AG08396 (cell line): ENCODE measurements at regions not wholly inside any gene's neighbourhood (a gene's known extent, or its start where the extent isn't known, plus 50 kb on each side); places are given as distances from the start of the nearest gene placed in this dataset.
"Not testable (repeated sequence)": the region's sequence is repeated elsewhere in the genome, so short reads cannot be mapped to it uniquely, and the experiment has no call there.

Source experiments
- DNase-seq: peaks from one replicate; pipeline ENCODE4 v3.0.0; 2012; ENCODE audit warnings: low spot score, mixed read lengths

DNA sequence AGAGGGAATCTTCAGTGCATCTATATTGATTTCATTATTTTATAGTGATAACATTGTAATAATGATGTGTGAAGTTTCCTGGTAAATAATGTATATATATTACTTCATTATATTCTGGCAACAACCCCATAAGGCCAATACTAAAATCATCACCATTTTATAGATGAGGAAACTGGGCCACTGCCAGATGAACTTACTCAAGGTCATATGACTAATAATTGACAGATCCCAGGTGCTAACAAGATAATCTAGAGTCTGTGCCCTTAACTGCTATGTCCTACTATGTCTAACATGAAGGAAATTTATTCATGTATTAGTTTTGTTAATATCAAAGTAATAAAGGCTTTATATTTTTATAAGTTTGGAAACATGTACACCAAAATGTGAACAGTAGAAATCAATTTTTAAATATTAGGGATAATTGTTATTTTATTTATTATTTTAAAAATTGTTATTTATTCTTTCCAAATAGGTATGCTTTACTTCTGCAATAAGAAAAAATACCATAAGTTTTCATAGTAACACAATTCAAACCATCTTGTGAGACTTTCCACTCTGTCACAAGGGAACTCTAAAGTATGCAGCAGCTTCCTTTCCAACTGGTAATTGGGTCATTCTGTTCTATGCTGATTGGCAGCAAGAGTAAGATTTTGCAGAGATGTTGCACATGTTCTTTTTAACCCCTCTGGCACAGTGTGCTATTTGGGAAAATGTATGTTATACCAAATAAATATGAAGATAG lies 90.8 kb upstream of the CMC1 start:
- no peak for DNase-seq

GRCh38 chr3:28151207-28151550 lies 90.2 kb upstream of the CMC1 start:
- DNase-seq: no peak

DNA sequence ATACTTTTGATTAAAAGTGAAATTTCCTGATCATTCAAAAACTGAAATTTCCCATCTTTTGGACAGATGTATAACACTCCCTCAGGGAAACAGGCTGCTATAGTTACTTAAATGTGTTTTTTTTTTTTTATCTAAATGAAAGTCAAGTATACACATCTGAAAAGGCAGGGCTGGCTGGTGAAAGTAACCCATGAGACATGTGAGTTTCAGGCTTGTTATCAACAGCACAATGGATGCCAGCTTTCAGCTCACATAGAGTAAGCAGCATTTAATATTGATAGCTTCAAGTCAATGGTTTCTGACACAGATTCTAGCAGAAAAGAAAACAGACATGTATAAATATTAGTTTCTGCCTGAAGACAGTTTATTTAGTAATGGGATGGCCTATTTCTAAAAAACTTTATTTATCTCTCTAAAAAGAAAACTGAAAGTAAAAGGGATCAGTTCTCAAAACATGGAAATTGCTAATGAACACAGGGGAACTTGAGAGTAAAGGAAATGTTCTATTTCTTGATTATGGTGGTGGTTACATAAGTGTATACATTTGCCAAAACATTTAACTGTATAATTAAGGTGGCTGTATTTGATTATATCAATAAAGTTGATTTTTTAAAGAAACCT lies 89.7 kb upstream of the CMC1 start:
- DNase-seq: no peak

- no peak for DNase-seq
Measured at GRCh38 chr3:28155631-28156030, 85.8 kb upstream of the CMC1 start.

GRCh38 chr3:28156599-28156998 lies 84.8 kb upstream of the CMC1 start:
- DNase-seq: not testable (repeated sequence)

GRCh38 chr3:28171962-28172361 lies 69.5 kb upstream of the CMC1 start:
- no peak for DNase-seq

DNA sequence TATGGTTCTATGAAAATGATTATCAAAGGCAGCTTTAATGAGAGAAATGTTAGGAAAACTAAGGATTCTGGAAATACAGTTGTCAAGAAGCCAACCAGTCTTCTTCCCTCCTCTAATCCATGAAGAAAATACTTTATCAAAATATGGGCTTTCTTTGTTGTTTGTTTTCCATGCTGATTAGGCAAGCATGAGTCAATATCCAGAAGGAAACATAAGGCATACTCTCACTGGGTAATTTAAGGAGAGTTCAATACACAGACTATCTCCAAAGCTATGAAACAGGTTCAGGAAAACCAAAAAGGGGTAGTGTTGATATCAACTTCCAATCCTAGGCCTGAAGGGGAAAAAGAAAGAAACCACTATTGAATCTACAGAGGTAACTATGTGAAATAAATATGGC lies 68.7 kb upstream of the CMC1 start:
- DNase-seq: no peak

DNA sequence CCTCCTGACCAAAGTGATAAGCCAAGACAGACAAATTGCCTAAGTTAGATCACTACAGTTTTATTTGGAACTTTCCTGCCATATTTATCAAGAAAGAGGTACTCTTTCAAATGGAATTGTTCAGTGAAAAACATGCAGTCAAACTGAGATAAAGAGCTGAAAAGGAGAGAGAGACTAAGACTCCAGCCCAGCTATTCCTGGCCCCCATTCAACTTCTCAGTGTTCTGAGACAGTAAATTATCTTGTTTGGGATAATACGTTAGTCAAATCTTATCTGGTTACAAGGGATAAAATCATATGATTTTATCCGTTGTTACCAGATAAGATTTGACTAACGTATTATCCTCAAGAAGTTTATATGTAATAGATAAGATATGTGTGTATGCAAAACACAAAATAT lies 67.6 kb upstream of the CMC1 start:
- no peak for DNase-seq

- no peak for DNase-seq
Measured at GRCh38 chr3:28186748-28187147, 54.7 kb upstream of the CMC1 start.

DNA sequence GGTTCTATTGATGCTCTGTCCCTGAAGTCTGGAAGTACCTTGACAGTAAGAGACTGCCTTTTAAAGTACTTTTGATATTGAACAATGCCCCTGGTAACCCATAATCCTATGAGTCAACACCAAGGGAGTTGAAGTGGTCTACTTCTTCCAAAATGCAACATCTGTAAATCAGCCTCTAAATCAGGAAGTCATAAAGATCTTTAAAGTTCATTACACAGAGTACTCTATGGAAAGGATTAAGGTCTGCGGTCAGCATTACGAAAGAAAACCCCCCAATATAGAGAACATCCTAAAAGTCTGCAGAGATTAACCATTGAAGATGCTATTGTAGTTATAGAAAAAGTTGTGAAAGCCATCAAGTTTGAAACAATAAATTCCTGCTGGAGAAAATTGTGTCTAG lies 52.7 kb upstream of the CMC1 start:
- DNase-seq: no peak

DNA sequence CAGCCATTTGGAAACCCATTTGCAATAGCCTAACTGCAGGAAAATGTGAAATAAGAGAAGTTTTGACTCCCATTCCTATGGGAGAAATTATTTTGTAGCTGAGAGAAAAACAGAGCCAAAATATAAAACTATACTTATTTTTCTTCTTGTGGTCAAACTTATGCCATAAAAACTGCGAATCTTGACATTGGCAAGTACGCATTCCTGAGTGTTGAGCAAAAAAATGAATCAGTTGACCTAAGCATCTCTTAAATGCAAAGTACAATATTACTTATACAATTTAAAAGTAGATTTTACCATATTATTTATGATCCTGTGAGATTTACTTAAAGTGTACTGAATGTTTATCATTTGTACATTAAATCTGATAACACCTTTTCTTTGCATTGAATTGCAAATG lies 50.1 kb upstream of the CMC1 start:
- no peak for DNase-seq
